Ammon's horn (tissue), 1 donor: ENCODE measurements at regions not wholly inside any gene's neighbourhood (a gene's known extent, or its start where the extent isn't known, plus 50 kb on each side); places are given as distances from the start of the nearest gene placed in this dataset.
"Not testable (repeated sequence)": the region's sequence is repeated elsewhere in the genome, so short reads cannot be mapped to it uniquely, and the experiment has no call there.

Experiments used
- DNase-seq: peaks from one replicate; pipeline ENCODE4 v3.0.0-alpha.2; 2016; ENCODE audit warnings: low spot score

DNA sequence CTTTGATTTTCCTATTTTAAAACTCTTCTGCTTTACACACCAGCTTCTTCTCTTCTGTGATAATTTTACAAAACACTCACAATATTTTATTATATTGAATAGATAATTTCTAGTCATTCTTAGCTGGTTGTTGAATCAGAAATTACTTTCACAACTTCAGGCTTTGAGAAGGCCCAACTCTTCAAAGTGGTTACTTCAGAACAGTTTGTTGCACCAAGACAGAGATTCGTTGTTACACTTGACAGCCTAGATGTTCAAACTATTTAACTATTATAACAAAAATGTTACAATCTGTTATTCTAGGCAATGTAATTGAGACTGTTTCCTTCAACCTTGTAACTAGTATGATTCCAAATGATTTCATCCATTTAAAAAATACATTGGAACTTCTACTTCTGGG is 333.2 kb upstream of the CHORDC1 start:
- DNase-seq = no peak

DNA sequence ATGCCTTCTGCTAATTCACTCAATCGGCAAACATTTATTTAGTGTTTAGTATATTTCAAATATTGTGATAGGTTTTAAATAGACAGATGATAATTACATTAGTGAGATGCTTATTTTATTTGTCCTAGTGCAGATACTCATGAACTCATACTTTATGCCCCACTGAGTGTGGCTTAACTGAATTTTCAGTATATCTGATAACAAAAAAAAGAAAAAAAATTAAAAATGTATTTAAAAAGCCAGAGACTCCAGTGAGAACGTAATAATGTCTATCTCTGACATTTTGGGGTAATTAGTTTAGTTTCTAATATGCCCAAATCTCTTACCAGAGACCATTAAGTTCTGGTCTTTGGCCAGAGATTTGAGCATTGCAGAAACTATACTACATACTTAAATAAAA is 332.6 kb upstream of the CHORDC1 start:
- DNase-seq = no peak

DNA sequence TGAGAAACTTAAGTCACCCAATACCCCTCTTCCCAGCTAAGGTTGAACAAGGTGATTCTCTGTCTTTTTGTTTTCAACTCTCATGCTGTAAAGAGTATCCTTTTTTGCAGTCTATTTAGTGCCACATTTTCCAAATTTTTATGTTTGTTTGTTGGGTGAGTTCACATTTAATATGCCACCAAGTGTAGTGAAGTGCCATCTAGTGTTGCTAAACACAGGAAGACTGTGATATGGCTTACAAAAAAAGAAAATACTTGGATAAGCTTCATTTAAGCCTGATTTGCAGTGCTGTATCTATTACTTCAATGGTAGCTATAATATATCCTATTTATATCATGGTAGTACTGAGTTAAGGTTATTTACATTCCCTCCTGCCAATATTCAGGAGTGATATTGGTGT is 319.2 kb upstream of the CHORDC1 start:
- no peak for DNase-seq

DNA sequence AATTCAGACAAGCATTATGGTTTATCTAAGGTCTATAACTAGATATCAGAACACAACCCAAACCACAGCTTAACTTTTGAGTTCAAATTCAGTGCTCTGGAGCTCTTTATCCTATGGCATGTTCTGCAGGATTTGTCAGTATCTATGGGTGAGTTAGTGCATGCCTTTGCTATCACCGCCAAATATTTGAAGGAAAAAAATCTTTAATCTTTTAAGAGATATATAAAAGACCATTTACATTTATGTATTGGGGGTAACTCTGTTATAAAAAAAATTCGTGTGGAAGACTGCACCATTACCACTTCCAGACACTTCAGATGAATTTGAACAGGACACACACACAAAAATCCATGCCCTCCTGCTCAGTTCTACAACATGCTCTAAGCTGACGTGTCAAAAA is 313.5 kb upstream of the CHORDC1 start:
- no peak for DNase-seq

DNA sequence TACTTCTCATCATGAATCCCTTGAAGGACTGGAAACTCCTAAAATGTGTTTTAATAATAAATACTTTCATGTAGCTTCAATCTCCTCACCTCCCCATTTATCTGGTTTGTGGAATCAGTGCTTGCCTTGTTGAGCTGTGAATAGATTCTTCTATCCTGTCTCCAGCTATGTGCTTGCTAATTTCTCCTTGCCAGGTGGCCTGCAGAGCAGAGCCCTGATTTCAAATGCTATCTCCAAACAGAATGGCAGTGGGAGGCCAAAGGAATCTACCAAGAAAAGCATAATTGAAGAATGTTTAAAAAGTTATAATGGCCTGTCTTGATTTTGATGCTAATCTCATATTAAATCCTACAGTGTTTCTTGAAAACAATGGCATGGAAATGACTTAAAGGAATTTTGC is 309.3 kb upstream of the CHORDC1 start:
- DNase-seq = no peak

DNA sequence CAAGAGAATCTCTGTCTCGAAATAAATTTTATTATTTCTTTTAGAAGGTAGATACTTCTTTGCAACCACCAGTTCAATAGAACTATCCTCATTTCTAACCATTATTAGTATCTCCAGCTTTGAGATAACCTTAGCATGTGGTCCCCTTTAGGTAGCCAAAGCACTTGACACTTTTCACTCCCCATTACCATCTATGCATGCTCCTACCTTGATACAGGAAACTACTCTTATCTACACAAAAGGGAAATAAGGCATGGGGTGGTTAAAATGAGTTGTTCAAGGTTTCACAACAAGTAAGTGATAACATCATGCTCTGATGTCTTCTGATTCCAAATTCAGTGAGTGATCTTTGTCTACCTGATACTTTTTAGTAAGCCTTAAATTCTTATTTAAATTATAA is 308.2 kb upstream of the CHORDC1 start:
- DNase-seq = no peak

DNA sequence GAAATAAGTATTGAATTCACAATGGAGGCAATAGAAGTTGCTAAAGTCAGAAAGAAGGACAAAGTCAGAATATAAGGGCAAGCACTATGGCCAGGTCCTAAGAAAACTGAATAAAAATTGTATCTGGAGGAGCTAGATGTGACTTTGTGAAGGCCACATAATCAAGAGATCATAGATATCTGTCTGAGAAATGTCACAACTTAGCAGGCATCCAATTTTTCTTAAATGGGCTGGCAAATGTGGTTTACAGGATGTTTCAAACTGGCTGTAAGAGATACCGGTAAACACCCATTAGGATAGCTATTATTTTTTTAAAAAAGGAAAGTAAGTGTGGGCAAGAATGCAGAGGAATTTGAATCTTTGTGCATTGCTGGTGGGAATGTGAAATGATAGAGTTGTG is 303.1 kb upstream of the CHORDC1 start:
- DNase-seq = no peak

DNA sequence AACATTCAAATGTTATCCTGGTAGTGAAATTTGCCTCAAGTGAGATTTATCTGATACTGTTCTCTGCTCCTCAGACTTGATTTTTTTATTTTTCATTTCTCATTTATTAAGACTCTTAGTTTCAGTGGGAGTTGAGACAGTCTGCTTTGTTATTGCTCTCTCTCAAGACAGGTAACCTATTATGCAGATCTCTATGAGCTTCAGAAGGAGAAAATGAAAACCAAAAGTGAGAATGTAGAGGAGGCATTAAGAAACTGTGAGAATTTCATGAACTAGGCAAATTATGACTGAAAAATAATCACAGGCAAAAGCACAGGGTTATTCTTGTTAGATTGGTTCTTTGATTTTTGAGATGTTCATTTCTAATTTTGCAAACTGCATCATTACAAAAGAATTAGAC is 290.0 kb upstream of the CHORDC1 start:
- DNase-seq = no peak

DNA sequence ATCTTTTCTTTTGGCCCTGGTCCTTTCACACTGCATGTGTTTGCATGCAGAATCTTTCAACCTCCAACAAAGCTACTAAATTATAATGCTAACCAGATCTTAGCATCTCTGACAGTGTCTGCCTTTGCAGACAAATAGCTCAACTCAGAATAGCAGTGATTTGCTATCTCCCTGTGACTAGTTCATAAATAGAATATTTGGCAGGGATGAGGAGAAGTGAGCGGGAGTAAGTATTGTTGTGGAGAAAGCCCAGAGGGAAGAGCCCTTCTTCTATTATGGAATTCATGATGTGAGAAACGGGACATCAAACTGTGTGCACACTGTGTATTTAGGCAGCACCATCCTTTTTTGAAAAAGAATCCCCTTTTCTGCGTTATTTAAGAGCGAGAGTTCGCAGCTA is 288.0 kb upstream of the CHORDC1 start:
- DNase-seq = no peak

DNA sequence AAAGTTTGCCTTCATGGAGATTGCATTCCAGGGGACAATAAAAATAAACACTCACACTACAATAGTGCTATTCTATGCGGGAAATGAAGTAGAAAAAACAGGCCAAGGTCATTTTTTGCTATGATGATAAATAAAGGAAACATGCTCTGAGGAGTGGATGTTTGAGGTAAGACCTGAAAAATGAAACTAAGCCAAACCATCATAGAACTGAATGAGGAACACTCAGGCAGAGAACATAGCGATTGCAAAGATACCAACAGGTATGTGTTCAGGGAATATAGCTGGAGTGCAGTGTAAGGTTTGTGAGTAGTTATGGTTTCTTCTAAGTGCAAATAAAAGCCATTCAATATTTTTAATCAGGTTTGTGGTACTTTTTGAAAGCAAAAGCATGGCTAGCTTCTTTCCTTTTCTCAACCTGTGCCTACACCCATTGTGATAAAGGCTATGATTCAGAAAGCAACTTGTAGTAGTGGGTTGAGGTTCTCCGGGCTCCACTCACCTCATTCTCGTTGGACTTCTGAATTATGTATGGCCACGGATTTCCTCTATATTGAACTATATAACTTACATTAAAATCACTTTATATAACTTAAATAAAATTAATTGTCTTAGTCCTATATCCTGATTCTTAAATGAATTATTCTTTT is 278.2 kb upstream of the CHORDC1 start:
- DNase-seq = no peak

DNA sequence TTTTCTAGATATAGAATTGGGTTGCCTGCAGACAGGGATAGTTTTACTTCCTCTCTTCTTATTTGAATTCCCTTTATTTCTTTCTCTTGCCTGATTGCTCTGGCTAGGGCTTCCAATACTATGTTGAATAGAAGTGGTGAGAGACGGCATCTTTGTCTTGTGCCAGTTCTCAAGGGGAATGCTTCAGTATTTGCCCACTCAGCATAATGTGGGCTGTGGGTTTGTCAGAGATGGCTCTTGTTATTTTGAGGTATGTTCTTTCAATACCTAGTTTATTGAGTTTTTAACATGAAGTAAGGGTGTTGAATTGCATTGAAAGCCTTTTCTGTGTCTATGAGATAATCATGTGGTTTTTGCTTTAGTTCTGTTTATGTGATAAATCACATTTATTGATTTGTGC is 273.9 kb upstream of the CHORDC1 start:
- DNase-seq = no peak

DNA sequence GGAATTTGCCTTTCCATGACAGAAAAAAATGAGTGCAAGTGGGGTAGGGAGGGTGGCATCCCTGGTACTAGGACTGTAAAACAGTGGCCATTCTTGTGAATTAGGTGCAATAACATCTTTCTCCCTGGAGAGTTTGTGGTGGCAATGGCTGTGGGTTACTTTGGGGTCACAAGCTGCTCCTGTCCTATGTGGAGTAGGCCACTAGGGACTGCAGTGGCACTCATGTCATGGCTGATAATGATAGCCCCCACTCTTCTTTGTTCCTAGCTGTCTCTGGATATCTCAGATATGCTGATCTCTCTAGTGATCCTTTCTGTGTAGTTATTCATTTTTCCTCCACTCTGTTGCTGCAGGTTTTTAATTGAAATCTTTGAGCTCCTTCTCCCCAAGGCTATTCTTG is 270.5 kb upstream of the CHORDC1 start:
- no peak for DNase-seq

DNA sequence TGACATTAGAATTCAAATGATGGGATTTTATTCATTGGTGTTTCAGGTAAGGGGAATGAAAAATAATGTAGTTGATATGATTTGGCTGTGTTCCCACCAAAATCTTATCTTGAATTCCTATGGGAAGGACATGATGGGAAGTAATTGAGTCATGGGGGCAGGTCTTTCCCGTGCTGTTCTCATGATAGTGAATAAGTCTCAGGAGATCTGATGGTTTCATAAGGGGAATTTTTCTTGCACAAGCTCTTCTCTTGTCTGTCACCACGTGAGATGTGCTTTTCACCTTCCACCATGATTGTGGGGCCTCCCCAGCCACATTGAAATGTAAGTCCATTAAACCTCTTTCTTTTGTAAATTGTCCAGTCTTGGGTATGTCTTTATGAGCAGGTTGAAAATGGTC is 268.6 kb upstream of the CHORDC1 start:
- no peak for DNase-seq

DNA sequence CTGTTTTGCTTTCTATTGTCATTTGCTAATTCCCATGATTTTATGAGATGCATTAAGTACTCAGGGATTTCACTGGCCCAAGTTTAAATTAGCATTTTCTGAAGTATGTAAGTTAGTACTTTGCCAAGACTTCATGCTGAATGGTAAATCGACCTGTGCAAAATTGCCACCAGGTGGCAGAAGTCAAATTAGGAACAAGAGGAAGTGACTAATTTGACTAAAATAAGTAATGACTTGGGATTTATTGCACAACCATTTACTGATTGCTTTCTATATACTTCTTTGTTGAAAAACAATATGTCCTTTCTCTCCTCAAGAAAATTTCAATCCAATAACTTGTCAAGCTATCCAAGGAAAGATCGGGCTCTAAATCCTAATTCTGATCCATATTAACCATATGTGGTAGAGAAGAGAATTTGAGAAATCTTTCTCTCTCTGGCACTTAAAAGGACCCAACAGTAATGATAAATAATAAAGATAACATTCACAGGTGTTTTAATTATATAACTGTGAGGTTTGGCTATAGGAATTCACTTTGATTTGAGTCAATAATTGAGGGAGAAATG is 253.7 kb upstream of the CHORDC1 start:
- DNase-seq = peak; percentile 8

DNA sequence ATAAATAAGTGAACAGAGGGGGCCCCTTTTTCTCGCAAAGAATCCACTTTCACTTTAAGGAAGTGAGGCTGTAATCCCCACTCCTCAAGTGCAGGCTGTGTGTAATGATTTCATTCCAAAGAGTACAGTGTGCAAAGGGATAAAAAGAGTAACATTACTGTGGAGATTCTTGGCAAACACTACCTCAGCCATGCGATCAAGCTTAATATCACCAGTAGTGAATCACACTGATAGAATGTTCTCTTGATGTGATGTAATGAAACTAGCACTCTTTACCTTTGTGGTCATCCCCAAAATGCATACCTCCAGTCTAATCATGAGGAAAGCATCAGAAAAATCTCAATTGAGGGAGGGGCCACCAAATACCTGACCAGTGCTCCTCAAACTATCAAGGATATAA is 246.1 kb upstream of the CHORDC1 start:
- DNase-seq = no peak

DNA sequence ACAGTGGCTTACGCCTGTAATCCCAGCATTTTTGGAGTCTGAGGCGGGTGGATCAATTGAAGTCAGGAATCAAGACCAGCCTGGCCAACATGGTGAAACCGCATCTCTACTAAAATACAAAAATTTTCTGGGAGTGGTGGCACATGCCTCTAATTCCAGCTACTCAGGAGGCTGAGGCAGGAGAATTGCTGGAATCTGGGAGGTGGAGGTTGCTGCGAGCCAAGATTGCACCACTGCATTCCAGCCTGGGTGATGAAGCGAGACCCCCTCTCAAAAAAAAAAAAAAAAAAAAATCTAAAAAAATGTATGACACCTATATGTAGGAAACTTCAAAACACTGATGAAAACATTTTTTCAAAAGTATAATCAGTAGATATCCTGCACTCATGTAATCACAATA is 242.7 kb upstream of the CHORDC1 start:
- DNase-seq = no peak

DNA sequence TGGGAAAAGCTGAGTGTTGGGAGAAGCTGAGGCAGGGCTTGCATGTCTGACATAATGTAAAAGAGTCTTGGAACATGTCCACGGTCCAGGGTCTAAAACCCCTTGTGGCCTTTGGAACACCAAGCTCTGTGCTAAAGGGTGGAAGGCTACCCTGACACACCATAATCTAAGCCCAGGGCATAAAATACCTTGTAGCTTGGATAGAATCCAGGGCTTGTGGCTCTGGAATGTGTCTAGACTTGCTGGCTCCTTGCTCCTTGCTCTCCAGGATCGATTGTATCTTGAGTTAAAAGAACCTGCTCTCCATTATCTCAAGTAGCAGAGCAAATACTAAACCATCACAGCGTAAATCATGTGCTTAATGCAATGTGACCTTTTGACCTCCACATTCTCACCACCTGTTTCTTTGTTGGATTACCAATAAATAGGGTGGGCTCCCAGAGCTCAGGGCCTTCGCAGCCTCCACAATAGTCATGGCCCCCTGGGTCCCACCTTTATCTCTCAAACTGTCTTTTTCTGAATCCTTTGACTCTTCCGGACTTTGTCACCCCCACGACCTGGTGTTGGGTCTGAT is 232.6 kb upstream of the CHORDC1 start:
- not testable (repeated sequence) for DNase-seq

DNA sequence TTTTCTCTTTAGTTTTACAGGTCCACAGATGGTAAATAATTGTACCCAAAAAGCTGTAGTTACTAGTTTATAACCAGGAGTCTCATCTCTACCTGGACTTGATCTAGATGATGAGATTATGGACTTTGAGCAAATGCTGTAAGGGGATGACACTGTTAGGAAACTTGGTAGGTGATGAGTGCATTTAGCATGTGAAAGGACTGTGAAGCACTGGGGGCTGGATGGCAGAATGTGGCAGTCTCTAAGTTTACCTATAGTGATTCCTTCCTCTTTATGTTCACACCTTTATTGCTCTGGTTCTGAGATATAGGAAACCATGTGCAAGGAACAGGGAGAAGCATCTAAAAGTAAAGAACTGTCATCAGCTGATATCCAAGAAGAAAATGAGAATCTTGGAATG is 230.7 kb upstream of the CHORDC1 start:
- DNase-seq = no peak

DNA sequence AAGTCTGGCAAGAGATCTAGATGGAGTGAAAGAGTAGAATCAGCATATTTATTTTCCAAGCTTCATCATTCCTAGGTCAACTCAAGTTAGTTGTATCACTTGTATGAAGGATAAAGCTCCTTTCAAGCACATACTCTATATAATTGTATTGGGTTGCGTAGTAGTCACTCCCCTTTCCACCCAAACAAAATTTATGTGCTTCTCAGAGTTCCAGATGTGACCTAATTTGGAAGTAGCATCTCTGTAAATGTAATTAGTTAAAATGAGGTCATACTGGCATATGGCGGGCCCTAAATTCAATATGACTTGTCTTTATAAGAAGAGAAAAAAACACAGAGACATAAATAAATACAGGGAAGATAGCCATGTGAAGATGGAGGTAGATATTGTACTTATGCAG is 226.8 kb upstream of the CHORDC1 start:
- DNase-seq = no peak

DNA sequence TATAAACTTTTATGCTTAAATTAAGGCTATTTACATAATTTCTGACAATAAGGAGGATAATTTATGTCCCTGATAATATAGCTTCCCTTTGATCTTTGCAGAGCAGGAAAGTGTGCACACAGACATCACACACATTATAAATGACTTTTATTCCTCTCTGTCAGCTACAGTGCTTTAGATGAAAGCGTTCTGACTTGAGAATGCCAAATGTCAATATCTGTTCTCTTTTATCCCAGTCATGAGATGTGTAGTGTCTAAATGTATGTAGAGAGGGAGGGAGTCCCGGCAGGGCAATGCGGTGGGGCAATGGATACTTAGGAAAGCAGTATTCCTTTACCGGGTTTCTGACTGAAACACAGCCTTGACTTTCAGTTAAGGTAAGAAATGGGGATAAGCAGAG is 225.4 kb upstream of the CHORDC1 start:
- DNase-seq = no peak

DNA sequence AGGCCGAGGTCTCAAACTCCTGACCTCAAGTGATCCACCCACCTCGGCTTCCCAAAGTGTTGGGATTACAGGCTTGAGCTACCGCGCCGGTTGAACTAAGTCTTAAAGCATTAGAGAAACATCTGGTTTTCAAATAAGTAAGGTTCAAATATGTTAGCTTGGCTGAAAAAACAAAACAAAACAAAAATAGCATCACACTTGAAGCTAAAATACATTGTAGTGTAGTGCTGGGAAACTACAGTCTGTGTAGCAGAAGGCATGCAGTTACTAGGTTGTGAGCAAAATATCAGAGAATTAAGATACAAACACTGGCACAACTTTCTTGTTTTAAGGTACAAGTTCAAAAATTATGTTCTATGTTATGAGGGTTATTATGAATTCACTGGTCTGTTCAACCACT is 224.8 kb upstream of the CHORDC1 start:
- DNase-seq = no peak

DNA sequence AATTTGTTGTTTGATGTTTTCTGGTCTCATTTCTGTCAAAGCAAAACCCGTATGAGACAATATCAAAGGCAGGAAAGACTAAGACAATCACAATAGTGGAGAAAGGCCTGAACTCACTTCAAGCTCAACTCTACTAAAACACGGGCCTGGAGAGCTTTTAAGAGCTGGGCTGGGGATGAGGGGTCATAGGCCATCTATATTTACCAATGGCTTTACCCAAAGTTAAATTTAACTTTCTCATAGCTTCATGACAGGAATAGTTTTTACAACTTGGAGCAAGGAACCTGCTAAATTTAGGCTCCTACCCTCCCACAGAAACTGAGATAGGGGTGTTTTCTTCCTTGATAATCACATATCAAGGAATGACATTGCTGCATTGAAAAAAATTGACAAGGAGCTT is 223.4 kb upstream of the CHORDC1 start:
- DNase-seq = no peak

DNA sequence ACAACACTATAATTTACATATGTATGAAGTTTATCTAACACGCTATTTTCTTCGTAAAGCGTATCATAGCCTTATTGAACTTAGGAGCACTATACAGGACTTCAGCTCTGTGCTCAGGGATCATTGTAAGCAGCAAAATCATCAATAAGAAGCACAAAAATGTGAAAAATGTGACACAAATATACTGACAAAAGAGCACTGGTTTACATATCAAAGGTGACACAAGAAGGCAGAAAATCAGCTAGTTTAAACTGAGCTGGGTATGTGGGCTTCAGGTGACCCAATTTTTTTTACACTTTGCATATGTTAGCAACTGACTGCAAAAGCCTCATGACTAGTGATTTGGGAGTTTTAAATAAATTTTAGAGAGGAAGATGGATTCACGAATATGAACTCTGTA is 215.2 kb upstream of the CHORDC1 start:
- DNase-seq = no peak

DNA sequence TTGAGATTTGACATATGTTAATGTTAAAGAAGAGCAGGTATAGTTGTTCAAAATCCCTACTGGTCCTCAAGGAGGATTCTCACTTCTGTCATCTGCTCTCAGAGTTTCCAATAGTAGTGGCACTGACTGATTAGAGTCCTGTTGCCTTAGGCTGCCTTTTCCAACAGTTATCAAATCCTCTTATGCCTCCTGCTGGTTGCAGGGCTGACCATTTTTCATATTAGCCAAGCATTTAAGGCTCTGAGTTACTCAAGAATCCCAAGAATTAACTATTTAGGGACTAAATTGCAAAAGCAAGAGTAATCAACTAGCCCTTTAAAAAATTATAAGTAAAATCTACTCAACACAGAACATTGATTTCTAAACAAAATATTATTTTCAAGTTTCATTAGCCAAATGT is 212.0 kb upstream of the CHORDC1 start:
- no peak for DNase-seq
